ENCODE measurements at regions not wholly inside any gene's neighbourhood (a gene's known extent, or its start where the extent isn't known, plus 50 kb on each side); places are given as distances from the start of the nearest gene placed in this dataset.

- no peak for FAIRE-seq
- WGBS, 3 donors, result 84 to 92% (median 87%) methylated on average over 1 of the region's 1 CpG
These were observed 350.0 kb upstream of the POU3F1 start for GRCh38 chr1:38396606-38397005.

GRCh38 chr1:38394303-38394702 lies 347.7 kb upstream of the POU3F1 start:
- FAIRE-seq, result no peak
- DNase-seq, result no peak

More at GRCh38 chr1:38396606-38397005, 350.0 kb upstream of the POU3F1 start:
- Histone ChIP-seq H3K36me3 (ENCODE audit: control insufficient read depth in 3 of 3, insufficient read depth in 2 of 3, low read depth in 1 of 3, low read length in 3 of 3) (no peaks in the 10 kb centered on the region), H3K9me3 (ENCODE audit: control insufficient read depth in 2 of 2, insufficient read depth in 1 of 2, low read depth in 1 of 2, low read length in 1 of 2) (no peaks in the 10 kb centered on the region), H3K4me1 (ENCODE audit: control insufficient read depth in 3 of 3, insufficient read depth in 2 of 3, low read depth in 1 of 3, low read length in 2 of 3) (no peaks in the 10 kb centered on the region), H3K4me3 (ENCODE audit: low read depth in 1 of 3, low read length in 3 of 3) (no peak overlapping the region), H3K27ac (ENCODE audit: low read depth in 1 of 3, low read length in 2 of 3) (no peak overlapping the region), H3K27me3 (ENCODE audit: control insufficient read depth in 3 of 3, insufficient read depth in 3 of 3, low read length in 3 of 3) (peaks cover 0 to 2% (median 0%) of the 10 kb centered on the region in 3 donors)
- no peak for DNase-seq

GRCh38 chr1:38392861-38393260 lies 346.3 kb upstream of the POU3F1 start:
- Histone ChIP-seq H3K27ac (ENCODE audit: low read depth in 1 of 3, low read length in 2 of 3) (no peak overlapping the region), H3K4me1 (ENCODE audit: control insufficient read depth in 3 of 3, insufficient read depth in 2 of 3, low read depth in 1 of 3, low read length in 2 of 3) (no peaks in the 10 kb centered on the region), H3K4me3 (ENCODE audit: low read depth in 1 of 3, low read length in 3 of 3) (no peak overlapping the region), H3K27me3 (ENCODE audit: control insufficient read depth in 3 of 3, insufficient read depth in 3 of 3, low read length in 3 of 3) (peaks cover 0 to 2% (median 0%) of the 10 kb centered on the region in 3 donors), H3K36me3 (ENCODE audit: control insufficient read depth in 3 of 3, insufficient read depth in 2 of 3, low read depth in 1 of 3, low read length in 3 of 3) (no peaks in the 10 kb centered on the region), H3K9me3 (ENCODE audit: control insufficient read depth in 2 of 2, insufficient read depth in 1 of 2, low read depth in 1 of 2, low read length in 1 of 2) (peaks cover 0 to 1% of the 10 kb centered on the region in 2 donors)
- WGBS, 3 donors, result 75 to 89% (median 80%) methylated on average over 2 of the region's 2 CpGs
- DNase-seq, result no peak
- no peak for FAIRE-seq

More at GRCh38 chr1:38394303-38394702, 347.7 kb upstream of the POU3F1 start:
- Histone ChIP-seq H3K27ac (ENCODE audit: low read depth in 1 of 3, low read length in 2 of 3) (no peak overlapping the region), H3K36me3 (ENCODE audit: control insufficient read depth in 3 of 3, insufficient read depth in 2 of 3, low read depth in 1 of 3, low read length in 3 of 3) (no peaks in the 10 kb centered on the region), H3K4me3 (ENCODE audit: low read depth in 1 of 3, low read length in 3 of 3) (no peak overlapping the region), H3K27me3 (ENCODE audit: control insufficient read depth in 3 of 3, insufficient read depth in 3 of 3, low read length in 3 of 3) (peaks cover 0 to 2% (median 0%) of the 10 kb centered on the region in 3 donors), H3K4me1 (ENCODE audit: control insufficient read depth in 3 of 3, insufficient read depth in 2 of 3, low read depth in 1 of 3, low read length in 2 of 3) (no peaks in the 10 kb centered on the region), H3K9me3 (ENCODE audit: control insufficient read depth in 2 of 2, insufficient read depth in 1 of 2, low read depth in 1 of 2, low read length in 1 of 2) (peaks cover 0 to 1% of the 10 kb centered on the region in 2 donors)

GRCh38 chr1:38381256-38381655 lies 334.7 kb upstream of the POU3F1 start:
- Histone ChIP-seq H3K4me3 (ENCODE audit: low read depth in 1 of 3, low read length in 3 of 3) (no peak overlapping the region), H3K4me1 (ENCODE audit: control insufficient read depth in 3 of 3, insufficient read depth in 2 of 3, low read depth in 1 of 3, low read length in 2 of 3) (no peaks in the 10 kb centered on the region), H3K9me3 (ENCODE audit: control insufficient read depth in 2 of 2, insufficient read depth in 1 of 2, low read depth in 1 of 2, low read length in 1 of 2) (no peaks in the 10 kb centered on the region), H3K36me3 (ENCODE audit: control insufficient read depth in 3 of 3, insufficient read depth in 2 of 3, low read depth in 1 of 3, low read length in 3 of 3) (no peaks in the 10 kb centered on the region), H3K27me3 (ENCODE audit: control insufficient read depth in 3 of 3, insufficient read depth in 3 of 3, low read length in 3 of 3) (peaks cover 0 to 5% (median 3%) of the 10 kb centered on the region in 3 donors), H3K27ac (ENCODE audit: low read depth in 1 of 3, low read length in 2 of 3) (no peak overlapping the region)
- DNase-seq (no peak), FAIRE-seq (no peak)
- 72 to 82% (median 79%) methylated on average over 8 of the region's 8 CpGs for WGBS, 3 donors

GRCh38 chr1:38376577-38376976 lies 330.0 kb upstream of the POU3F1 start:
- Histone ChIP-seq H3K27ac (ENCODE audit: low read depth in 1 of 3, low read length in 2 of 3) (no peak overlapping the region), H3K27me3 (ENCODE audit: control insufficient read depth in 3 of 3, insufficient read depth in 3 of 3, low read length in 3 of 3) (peaks cover 0 to 9% (median 3%) of the 10 kb centered on the region in 3 donors), H3K4me1 (ENCODE audit: control insufficient read depth in 3 of 3, insufficient read depth in 2 of 3, low read depth in 1 of 3, low read length in 2 of 3) (no peaks in the 10 kb centered on the region), H3K4me3 (ENCODE audit: low read depth in 1 of 3, low read length in 3 of 3) (no peak overlapping the region), H3K9me3 (ENCODE audit: control insufficient read depth in 2 of 2, insufficient read depth in 1 of 2, low read depth in 1 of 2, low read length in 1 of 2) (peaks cover 0 to 11% of the 10 kb centered on the region in 2 donors), H3K36me3 (ENCODE audit: control insufficient read depth in 3 of 3, insufficient read depth in 2 of 3, low read depth in 1 of 3, low read length in 3 of 3) (no peaks in the 10 kb centered on the region)
- FAIRE-seq, result no peak
- WGBS, 3 donors, result 44 to 53% (median 45%) methylated on average over 2 of the region's 2 CpGs
- DNase-seq, result no peak

GRCh38 chr1:38375035-38375434 lies 328.4 kb upstream of the POU3F1 start:
- Histone ChIP-seq H3K4me1 (ENCODE audit: control insufficient read depth in 3 of 3, insufficient read depth in 2 of 3, low read depth in 1 of 3, low read length in 2 of 3) (no peaks in the 10 kb centered on the region), H3K9me3 (ENCODE audit: control insufficient read depth in 2 of 2, insufficient read depth in 1 of 2, low read depth in 1 of 2, low read length in 1 of 2) (peaks cover 0 to 11% of the 10 kb centered on the region in 2 donors), H3K27ac (ENCODE audit: low read depth in 1 of 3, low read length in 2 of 3) (no peak overlapping the region), H3K4me3 (ENCODE audit: low read depth in 1 of 3, low read length in 3 of 3) (no peak overlapping the region), H3K36me3 (ENCODE audit: control insufficient read depth in 3 of 3, insufficient read depth in 2 of 3, low read depth in 1 of 3, low read length in 3 of 3) (no peaks in the 10 kb centered on the region), H3K27me3 (ENCODE audit: control insufficient read depth in 3 of 3, insufficient read depth in 3 of 3, low read length in 3 of 3) (peaks cover 0 to 9% (median 1%) of the 10 kb centered on the region in 3 donors)
- WGBS, 3 donors, result 50 to 69% (median 50%) methylated on average over 1 of the region's 1 CpG
- DNase-seq (no peak), FAIRE-seq (no peak)

GRCh38 chr1:38371505-38371844 lies 324.9 kb upstream of the POU3F1 start:
- no peaks in the 10 kb centered on the region for H3K36me3 ChIP-seq (ENCODE audit: control insufficient read depth in 3 of 3, insufficient read depth in 2 of 3, low read depth in 1 of 3, low read length in 3 of 3)
- FAIRE-seq (no peak), DNase-seq (no peak)
- H3K27ac ChIP-seq (ENCODE audit: low read depth in 1 of 3, low read length in 2 of 3), result no peak overlapping the region
- H3K9me3 ChIP-seq (ENCODE audit: control insufficient read depth in 2 of 2, insufficient read depth in 1 of 2, low read depth in 1 of 2, low read length in 1 of 2), result peaks cover 0 to 11% of the 10 kb centered on the region in 2 donors
- 54 to 100% (median 63%) methylated on average over 1 of the region's 1 CpG for WGBS, 3 donors
- H3K4me1 ChIP-seq (ENCODE audit: control insufficient read depth in 3 of 3, insufficient read depth in 2 of 3, low read depth in 1 of 3, low read length in 2 of 3), result no peaks in the 10 kb centered on the region
- peaks cover 0 to 4% (median 0%) of the 10 kb centered on the region in 3 donors for H3K27me3 ChIP-seq (ENCODE audit: control insufficient read depth in 3 of 3, insufficient read depth in 3 of 3, low read length in 3 of 3)
- no peak overlapping the region for H3K4me3 ChIP-seq (ENCODE audit: low read depth in 1 of 3, low read length in 3 of 3)

- DNase-seq (no peak), FAIRE-seq (no peak)
- whole genome bisulfite sequencing, 3 donors, result 67 to 69% (median 68%) methylated on average over 14 of the region's 14 CpGs
These were observed 324.3 kb upstream of the POU3F1 start for GRCh38 chr1:38370716-38371504.

GRCh38 chr1:38365242-38365641 lies 318.6 kb upstream of the POU3F1 start:
- no peak for FAIRE-seq
- 10 to 37% (median 24%) methylated on average over 1 of the region's 1 CpG for WGBS, 3 donors
- no peaks in the 10 kb centered on the region for H3K4me1 ChIP-seq (ENCODE audit: control insufficient read depth in 3 of 3, insufficient read depth in 2 of 3, low read depth in 1 of 3, low read length in 2 of 3)

More at GRCh38 chr1:38370716-38371504, 324.3 kb upstream of the POU3F1 start:
- peaks cover 0 to 4% (median 0%) of the 10 kb centered on the region in 3 donors for H3K27me3 ChIP-seq (ENCODE audit: control insufficient read depth in 3 of 3, insufficient read depth in 3 of 3, low read length in 3 of 3)
- peaks cover 0 to 11% of the 10 kb centered on the region in 2 donors for H3K9me3 ChIP-seq (ENCODE audit: control insufficient read depth in 2 of 2, insufficient read depth in 1 of 2, low read depth in 1 of 2, low read length in 1 of 2)
- H3K27ac ChIP-seq (ENCODE audit: low read depth in 1 of 3, low read length in 2 of 3), result no peak overlapping the region
- H3K36me3 ChIP-seq (ENCODE audit: control insufficient read depth in 3 of 3, insufficient read depth in 2 of 3, low read depth in 1 of 3, low read length in 3 of 3), result no peaks in the 10 kb centered on the region
- H3K4me3 ChIP-seq (ENCODE audit: low read depth in 1 of 3, low read length in 3 of 3), result no peak overlapping the region
- H3K4me1 ChIP-seq (ENCODE audit: control insufficient read depth in 3 of 3, insufficient read depth in 2 of 3, low read depth in 1 of 3, low read length in 2 of 3), result no peaks in the 10 kb centered on the region

More at GRCh38 chr1:38365242-38365641, 318.6 kb upstream of the POU3F1 start:
- Histone ChIP-seq H3K27ac (ENCODE audit: low read depth in 1 of 3, low read length in 2 of 3) (no peak overlapping the region), H3K36me3 (ENCODE audit: control insufficient read depth in 3 of 3, insufficient read depth in 2 of 3, low read depth in 1 of 3, low read length in 3 of 3) (no peaks in the 10 kb centered on the region), H3K4me3 (ENCODE audit: low read depth in 1 of 3, low read length in 3 of 3) (no peak overlapping the region), H3K9me3 (ENCODE audit: control insufficient read depth in 2 of 2, insufficient read depth in 1 of 2, low read depth in 1 of 2, low read length in 1 of 2) (no peaks in the 10 kb centered on the region), H3K27me3 (ENCODE audit: control insufficient read depth in 3 of 3, insufficient read depth in 3 of 3, low read length in 3 of 3) (no peaks in the 10 kb centered on the region)
- no peak for DNase-seq

Data from small intestine (tissue), 7 donors.